MCF 10A (cell line): ENCODE measurements at regions not wholly inside any gene's neighbourhood (a gene's known extent, or its start where the extent isn't known, plus 50 kb on each side); places are given as distances from the start of the nearest gene placed in this dataset.

Source experiments
- BruUV-seq: library from RNA; stranded (reverse); fragments of 400-500 nt; replicated peaks from 2 replicates; lab custom pipeline; 2021; lab: Mats Ljungman, UMichigan
- CTCF ChIA-PET: fragments of 300-600 bp; sonication (Branson Sonifier 250); formaldehyde crosslinking; extraction: SDS; loops from one replicate; lab custom pipeline; 2021; ENCODE audit warnings: antibody characterized with exemption, inconsistent platforms; lab: Yijun Ruan, JAX
- POLR2A ChIA-PET: fragments of 300-600, 350-650 bp; sonication (Branson Sonifier 250); formaldehyde crosslinking; extraction: SDS; loops from one replicate; lab custom pipeline; 2020; ENCODE audit warnings: antibody characterized with exemption, inconsistent platforms; lab: Yijun Ruan, JAX
- DNase-seq: peaks from one replicate; pipeline ENCODE4 v3.0.0-alpha.2; 2018; ENCODE audit not compliant: unreplicated experiment
- H3K27ac Mint-ChIP-seq: one replicate; pipeline ENCODE4 v1.8.0; 2022; ENCODE audit warnings: mild to moderate bottlenecking, low read depth, mixed read lengths; ENCODE audit not compliant: unreplicated experiment
- H3K27me3 Mint-ChIP-seq: one replicate; pipeline ENCODE4 v1.8.0; 2022; ENCODE audit warnings: mixed read lengths; ENCODE audit not compliant: insufficient read depth, unreplicated experiment
- H3K36me3 Mint-ChIP-seq: one replicate; pipeline ENCODE4 v1.8.0; 2022; ENCODE audit warnings: mild to moderate bottlenecking, moderate library complexity, mixed read lengths; ENCODE audit not compliant: insufficient read depth, unreplicated experiment
- H3K4me1 Mint-ChIP-seq: one replicate; pipeline ENCODE4 v1.8.0; 2022; ENCODE audit warnings: mixed read lengths; ENCODE audit not compliant: insufficient read depth, unreplicated experiment
- H3K4me3 Mint-ChIP-seq: one replicate; pipeline ENCODE4 v1.8.0; 2022; ENCODE audit warnings: mild to moderate bottlenecking, moderate library complexity, mixed read lengths; ENCODE audit not compliant: unreplicated experiment
- H3K9me3 Mint-ChIP-seq: one replicate; pipeline ENCODE4 v1.8.0; 2022; ENCODE audit warnings: mixed read lengths; ENCODE audit not compliant: unreplicated experiment
- CTCF ChIP-seq: fragments of 200-600 bp; IDR thresholded peaks from one replicate; pipeline ENCODE4 v1.8.0; 2022; ENCODE audit warnings: antibody characterized with exemption, mild to moderate bottlenecking; ENCODE audit not compliant: unreplicated experiment
- intact Hi-C: fragments of 100-400 bp; cut with micrococcal nuclease; formaldehyde crosslinking; loops from 2 replicates; pipeline ENCODE4 v1.14.1; 2022

DNA sequence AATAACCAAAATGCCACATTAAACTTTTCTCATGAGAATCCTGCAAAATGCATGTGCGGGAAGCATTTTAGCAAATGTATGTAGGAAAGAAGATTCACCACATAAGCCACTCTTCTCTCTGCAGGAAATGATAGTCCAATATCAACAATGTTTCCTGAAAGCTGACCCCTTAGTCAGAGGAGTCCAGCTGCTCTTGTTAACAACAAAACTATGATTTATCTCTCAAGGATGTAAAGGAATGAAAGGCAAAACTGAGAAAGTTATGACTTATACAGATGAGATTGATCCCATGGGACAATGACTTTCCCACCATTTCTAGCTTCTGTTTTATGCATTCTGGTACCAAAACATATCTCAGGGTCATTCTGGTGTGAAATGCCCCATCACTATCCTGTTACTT lies 125.0 kb upstream of the EDNRA start:
- no peak for TF ChIP-seq CTCF
- CTCF ChIA-PET = interaction anchor here (0.6 to 1.0 kb wide), 2 partner anchors 12 to 13 kb away, joined by 3 to 4 read pairs; no protein-coding TSS in a partner anchor
- Mint-ChIP-seq H3K9me3 (peaks cover 7% of the 10 kb centered on the region), H3K27me3 (no peaks in the 10 kb centered on the region), H3K4me1 (peaks cover 9% of the 10 kb centered on the region), H3K36me3 (peaks cover 5% of the 10 kb centered on the region), H3K27ac (no peak overlapping the region), H3K4me3 (no peak overlapping the region)
- intact Hi-C loops = no loop called here
- POLR2A ChIA-PET = interaction anchor here (0.6 kb wide), 1 partner anchor 8 kb away, joined by 5 read pairs; no protein-coding TSS in a partner anchor
- DNase-seq = peak; percentile 27
- no TSS peak for BruUV-seq

DNA sequence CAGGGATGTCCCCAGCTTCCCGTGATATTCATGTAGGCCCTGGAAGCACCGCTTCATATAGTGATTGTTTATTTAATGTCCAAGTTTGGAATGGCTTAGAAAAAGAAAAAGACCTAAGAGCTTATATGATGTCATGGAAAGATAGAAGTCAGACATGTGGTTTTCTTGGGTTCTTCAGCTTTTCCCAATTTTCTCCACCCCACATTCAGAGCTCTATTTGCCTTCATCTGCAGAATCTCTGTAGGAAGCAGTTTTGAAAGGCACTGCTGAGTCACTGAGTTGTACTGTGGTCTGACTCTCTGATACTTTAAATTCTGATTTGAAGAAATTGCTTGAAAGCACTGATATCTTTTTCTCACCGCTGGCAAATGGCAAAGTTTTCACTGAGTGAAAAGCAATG lies 120.6 kb upstream of the EDNRA start:
- H3K4me1 Mint-ChIP-seq = peaks cover 33% of the 10 kb centered on the region
- H3K4me3 Mint-ChIP-seq = no peak overlapping the region
- H3K27me3 Mint-ChIP-seq = no peaks in the 10 kb centered on the region
- TF ChIP-seq CTCF = no peak
- H3K27ac Mint-ChIP-seq = peak overlapping the region; percentile 55
- ChIA-PET POLR2A (interaction anchor here (0.9 kb wide), 1 partner anchor 11 kb away, joined by 3 read pairs; no protein-coding TSS in a partner anchor), CTCF (interaction anchor here (0.5 to 2.3 kb wide), 7 partner anchors 9 to 371 kb away, joined by 3 to 11 read pairs (median 3); partner anchors contain the start of gene ARHGAP10)
- peaks cover 15% of the 10 kb centered on the region for H3K9me3 Mint-ChIP-seq
- H3K36me3 Mint-ChIP-seq = no peaks in the 10 kb centered on the region
- BruUV-seq = no TSS peak
- intact Hi-C loops = no loop called here
- peak; percentile 28 for DNase-seq

- no peak for TF ChIP-seq CTCF
- no peaks in the 10 kb centered on the region for H3K27me3 Mint-ChIP-seq
- CTCF ChIA-PET = interaction anchor here (0.5 to 2.3 kb wide), 3 partner anchors 9 to 17 kb away, joined by 3 to 11 read pairs (median 4); no protein-coding TSS in a partner anchor
- H3K4me3 Mint-ChIP-seq = no peak overlapping the region
- no TSS peak for BruUV-seq
- H3K27ac Mint-ChIP-seq = peak overlapping the region; percentile 88
- peak; percentile 76 for DNase-seq
- intact Hi-C loops = no loop called here
- no peaks in the 10 kb centered on the region for H3K36me3 Mint-ChIP-seq
- peaks cover 39% of the 10 kb centered on the region for H3K4me1 Mint-ChIP-seq
- POLR2A ChIA-PET = interaction anchor here (0.6 to 1.9 kb wide), 4 partner anchors 9 to 1295 kb away, joined by 4 to 10 read pairs (median 6); no protein-coding TSS in a partner anchor
- H3K9me3 Mint-ChIP-seq = peaks cover 14% of the 10 kb centered on the region
Observed at GRCh38 chr4:147361726-147362125, 119.2 kb upstream of the EDNRA start.

GRCh38 chr4:147362938-147363337 lies 118.0 kb upstream of the EDNRA start:
- intact Hi-C loops = no loop called here
- Mint-ChIP-seq H3K36me3 (no peaks in the 10 kb centered on the region), H3K4me1 (peaks cover 42% of the 10 kb centered on the region), H3K4me3 (no peak overlapping the region), H3K9me3 (peaks cover 8% of the 10 kb centered on the region), H3K27ac (peak overlapping the region; percentile 88), H3K27me3 (no peaks in the 10 kb centered on the region)
- ChIA-PET CTCF (interaction anchor here (0.5 to 1.3 kb wide), 2 partner anchors 227 to 345 kb away, joined by 3 to 4 read pairs; no protein-coding TSS in a partner anchor), POLR2A (no interaction called here)
- no TSS peak for BruUV-seq
- peak; percentile 67 for DNase-seq
- TF ChIP-seq CTCF = no peak
